Adrenal gland (tissue), 9 donors: ENCODE measurements at regions not wholly inside any gene's neighbourhood (a gene's known extent, or its start where the extent isn't known, plus 50 kb on each side); places are given as distances from the start of the nearest gene placed in this dataset.

Source experiments
- DNase-seq, 7 donors: peaks; one replicate each; pipeline ENCODE4 v3.0.0-alpha.2; 2019 to 2020
- H3K27ac ChIP-seq, 5 donors: fragments of 200-600 bp; sonication (generic) in 4 of 5; 1 replicate in 3 of 5; 2 replicates in 2 of 5; pipeline versions ENCODE4 v1.5.1 to v1.8.0; 2016 to 2020; ENCODE audit warnings: mild to moderate bottlenecking in 1 of 5
- H3K27me3 ChIP-seq: fragments of 200-600 bp; 2 replicates; pipeline ENCODE4 v1.8.0; 2021
- H3K36me3 ChIP-seq, 2 donors: fragments of 200-600 bp; replicated peaks in 1 of 2; 1 replicate in 1 of 2; 2 replicates in 1 of 2; pipeline versions ENCODE4 v1.5.1 to v1.8.0; 2018 to 2022
- H3K4me1 ChIP-seq, 2 donors: fragments of 200-600 bp; replicated peaks in 1 of 2; 1 replicate in 1 of 2; 2 replicates in 1 of 2; pipeline versions ENCODE4 v1.5.1 to v1.8.0; 2018 to 2021
- H3K4me3 ChIP-seq, 4 donors: fragments of 200-600 bp; sonication (generic) in 3 of 4; one replicate each; pipeline ENCODE4 v1.5.1; 2016 to 2018
- H3K9me3 ChIP-seq, 3 donors: fragments of 200-600 bp; sonication (generic) in 1 of 3; replicated peaks in 1 of 3; 1 replicate in 2 of 3; 2 replicates in 1 of 3; pipeline versions ENCODE4 v1.5.1 to v1.8.0; 2016 to 2021
- POLR2A ChIP-seq, 2 donors: fragments of 450-650 bp; IDR thresholded peaks; one replicate each; pipeline ENCODE4 v1.6.1; 2017; ENCODE audit warnings: antibody characterized with exemption in 2 of 2, mild to moderate bottlenecking in 2 of 2, moderate library complexity in 1 of 2
- whole genome bisulfite sequencing, 4 donors: extraction: QIAGEN DNeasy Blood & Tissue Kit in 2 of 4; methylation state at CpG; one replicate each; pipeline versions ENCODE4 v1.1.5 to v1.1.7; 2013 to 2017; 5-methylcytosine and 5-hydroxymethylcytosine counted together
- intact Hi-C, 2 donors: fragments of 100-400 bp; cut with DNase I; formaldehyde crosslinking; loops; one replicate each; pipeline versions ENCODE4 v1.14.1 to v1.15.0; 2022 to 2023
- TF ChIP-seq, protein P1 (sequence below), 6 experiments: fragments of 450-650 bp in 4 of 6; fragments of 200-600 bp in 2 of 6; sonication (generic) in 1 of 6; IDR thresholded peaks; 1 replicate in 5 of 6; 2 replicates in 1 of 6; pipeline versions ENCODE4 v1.5.1 to v1.8.0; 2016 to 2021; ENCODE audit warnings: antibody characterized with exemption in 6 of 6, mild to moderate bottlenecking in 2 of 6, moderate library complexity in 1 of 6
- donor health status: healthy with polysubstance abuse.
- donor health status: Bipolar disorder and iron deficiency.
- donor health status: DM: yes; HTN: yes; CAD: no.
- donor health status: DM: no; HTN: no; CAD: no.
- donor health status: DM: no; HTN: no; CAD: no.

DNA sequence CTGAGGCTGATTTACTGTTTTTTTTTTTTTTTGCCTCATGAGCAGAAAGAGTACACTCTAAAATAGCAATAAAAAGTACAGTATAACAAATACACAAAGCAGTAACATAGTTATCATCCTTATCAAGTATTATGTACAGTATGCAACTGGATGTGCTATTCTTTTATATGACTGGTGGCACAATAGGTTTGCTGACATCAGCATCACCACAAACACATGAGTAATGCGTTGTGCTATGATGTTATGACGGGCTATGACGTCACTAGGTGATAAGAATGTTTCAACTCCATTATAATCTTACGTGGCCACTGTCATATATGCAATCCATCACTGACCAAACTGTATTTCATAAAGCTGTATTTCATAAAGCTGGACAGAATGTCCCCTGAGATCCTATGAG lies 189.2 kb upstream of the GLI3 start:
- Histone ChIP-seq H3K4me3 (no peak overlapping the region), H3K27me3 (no peaks in the 10 kb centered on the region), H3K9me3 (no peaks in the 10 kb centered on the region), H3K36me3 (no peaks in the 10 kb centered on the region), H3K27ac (no peak overlapping the region), H3K4me1 (no peaks in the 10 kb centered on the region)
- intact Hi-C loops = no loop called here
- no peak for DNase-seq
- no peak for TF ChIP-seq POLR2A (IDR thresholded peaks at IDR 0.05)
- TF ChIP-seq, protein P1, sequence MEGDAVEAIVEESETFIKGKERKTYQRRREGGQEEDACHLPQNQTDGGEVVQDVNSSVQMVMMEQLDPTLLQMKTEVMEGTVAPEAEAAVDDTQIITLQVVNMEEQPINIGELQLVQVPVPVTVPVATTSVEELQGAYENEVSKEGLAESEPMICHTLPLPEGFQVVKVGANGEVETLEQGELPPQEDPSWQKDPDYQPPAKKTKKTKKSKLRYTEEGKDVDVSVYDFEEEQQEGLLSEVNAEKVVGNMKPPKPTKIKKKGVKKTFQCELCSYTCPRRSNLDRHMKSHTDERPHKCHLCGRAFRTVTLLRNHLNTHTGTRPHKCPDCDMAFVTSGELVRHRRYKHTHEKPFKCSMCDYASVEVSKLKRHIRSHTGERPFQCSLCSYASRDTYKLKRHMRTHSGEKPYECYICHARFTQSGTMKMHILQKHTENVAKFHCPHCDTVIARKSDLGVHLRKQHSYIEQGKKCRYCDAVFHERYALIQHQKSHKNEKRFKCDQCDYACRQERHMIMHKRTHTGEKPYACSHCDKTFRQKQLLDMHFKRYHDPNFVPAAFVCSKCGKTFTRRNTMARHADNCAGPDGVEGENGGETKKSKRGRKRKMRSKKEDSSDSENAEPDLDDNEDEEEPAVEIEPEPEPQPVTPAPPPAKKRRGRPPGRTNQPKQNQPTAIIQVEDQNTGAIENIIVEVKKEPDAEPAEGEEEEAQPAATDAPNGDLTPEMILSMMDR (IDR thresholded peaks at IDR 0.05) = no peak
- WGBS, 4 donors = 53 to 63% (median 59%) methylated on average over 4 of the region's 4 CpGs

DNA sequence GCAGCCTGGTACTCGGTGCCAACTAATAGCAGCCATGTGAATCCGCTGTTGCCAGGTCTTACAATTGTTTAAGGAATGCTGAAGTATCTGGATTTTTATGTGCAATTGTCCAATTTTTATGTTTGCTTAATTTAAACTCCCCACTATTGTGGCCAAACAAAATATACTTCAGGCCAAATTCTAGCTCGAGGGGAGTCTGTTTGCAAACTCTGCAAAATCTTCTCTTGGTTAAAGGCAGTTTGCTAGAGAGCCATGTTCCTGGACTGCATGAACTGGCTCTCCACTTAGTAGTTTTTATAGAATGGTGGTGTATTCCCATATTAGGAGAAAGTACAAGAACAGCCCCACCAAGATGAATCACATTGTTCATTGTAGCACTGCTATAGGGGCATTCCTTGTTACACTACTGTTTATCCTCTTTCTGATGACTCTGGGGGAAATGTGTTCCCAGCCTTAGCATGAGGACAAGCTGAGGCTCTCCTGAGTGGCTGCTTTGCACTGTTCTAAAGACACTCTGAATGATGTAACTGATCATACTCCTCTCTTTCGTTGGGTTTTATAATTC lies 178.0 kb upstream of the GLI3 start:
- Histone ChIP-seq H3K4me3 (no peak overlapping the region), H3K9me3 (no peaks in the 10 kb centered on the region), H3K27ac (no peak overlapping the region), H3K27me3 (no peaks in the 10 kb centered on the region), H3K4me1 (no peaks in the 10 kb centered on the region), H3K36me3 (no peaks in the 10 kb centered on the region)
- intact Hi-C loops = no loop called here
- no peak for TF ChIP-seq POLR2A (IDR thresholded peaks at IDR 0.05)
- WGBS, 4 donors = 42 to 68% (median 61%) methylated on average over 4 of the region's 4 CpGs
- DNase-seq = no peak

- DNase-seq = no peak
These were observed 177.0 kb upstream of the GLI3 start for GRCh38 chr7:42414028-42414427.

GRCh38 chr7:42409296-42409695 lies 172.3 kb upstream of the GLI3 start:
- WGBS, 4 donors = 86 to 97% (median 92%) methylated on average over 8 of the region's 8 CpGs
- no peaks in the 10 kb centered on the region for H3K27me3 ChIP-seq
- no peaks in the 10 kb centered on the region for H3K9me3 ChIP-seq
- H3K27ac ChIP-seq = no peak overlapping the region
- H3K4me1 ChIP-seq = no peaks in the 10 kb centered on the region
- no peaks in the 10 kb centered on the region for H3K36me3 ChIP-seq
- intact Hi-C loops = no loop called here
- no peak for TF ChIP-seq POLR2A (IDR thresholded peaks at IDR 0.05)
- TF ChIP-seq, protein P1 (IDR thresholded peaks at IDR 0.05) = no peak
- no peak overlapping the region for H3K4me3 ChIP-seq
- no peak for DNase-seq

More at GRCh38 chr7:42414028-42414427, 177.0 kb upstream of the GLI3 start:
- TF ChIP-seq, protein P1 (IDR thresholded peaks at IDR 0.05) = no peak
- TF ChIP-seq POLR2A (IDR thresholded peaks at IDR 0.05) = no peak
- intact Hi-C loops = no loop called here
- Histone ChIP-seq H3K4me3 (no peak overlapping the region), H3K27ac (no peak overlapping the region), H3K9me3 (no peaks in the 10 kb centered on the region), H3K36me3 (no peaks in the 10 kb centered on the region), H3K27me3 (no peaks in the 10 kb centered on the region), H3K4me1 (no peaks in the 10 kb centered on the region)

GRCh38 chr7:42407833-42408232 lies 170.8 kb upstream of the GLI3 start:
- no peak overlapping the region for H3K27ac ChIP-seq
- intact Hi-C loops = no loop called here
- WGBS, 4 donors = 30 to 48% (median 39%) methylated on average over 4 of the region's 4 CpGs
- TF ChIP-seq, protein P1 (IDR thresholded peaks at IDR 0.05) = no peak
- no peak for TF ChIP-seq POLR2A (IDR thresholded peaks at IDR 0.05)
- no peaks in the 10 kb centered on the region for H3K27me3 ChIP-seq
- no peak for DNase-seq
- H3K9me3 ChIP-seq = no peaks in the 10 kb centered on the region
- H3K4me1 ChIP-seq = no peaks in the 10 kb centered on the region
- no peaks in the 10 kb centered on the region for H3K36me3 ChIP-seq
- no peak overlapping the region for H3K4me3 ChIP-seq
